HCEC 1CT (cell line): ENCODE measurements at regions not wholly inside any gene's neighbourhood (a gene's known extent, or its start where the extent isn't known, plus 50 kb on each side); places are given as distances from the start of the nearest gene placed in this dataset.
"Not testable (repeated sequence)": the region's sequence is repeated elsewhere in the genome, so short reads cannot be mapped to it uniquely, and the experiment has no call there.

Source experiments
- DNase-seq: peaks from one replicate; pipeline ENCODE4 v3.0.0-alpha.2; 2017

DNA sequence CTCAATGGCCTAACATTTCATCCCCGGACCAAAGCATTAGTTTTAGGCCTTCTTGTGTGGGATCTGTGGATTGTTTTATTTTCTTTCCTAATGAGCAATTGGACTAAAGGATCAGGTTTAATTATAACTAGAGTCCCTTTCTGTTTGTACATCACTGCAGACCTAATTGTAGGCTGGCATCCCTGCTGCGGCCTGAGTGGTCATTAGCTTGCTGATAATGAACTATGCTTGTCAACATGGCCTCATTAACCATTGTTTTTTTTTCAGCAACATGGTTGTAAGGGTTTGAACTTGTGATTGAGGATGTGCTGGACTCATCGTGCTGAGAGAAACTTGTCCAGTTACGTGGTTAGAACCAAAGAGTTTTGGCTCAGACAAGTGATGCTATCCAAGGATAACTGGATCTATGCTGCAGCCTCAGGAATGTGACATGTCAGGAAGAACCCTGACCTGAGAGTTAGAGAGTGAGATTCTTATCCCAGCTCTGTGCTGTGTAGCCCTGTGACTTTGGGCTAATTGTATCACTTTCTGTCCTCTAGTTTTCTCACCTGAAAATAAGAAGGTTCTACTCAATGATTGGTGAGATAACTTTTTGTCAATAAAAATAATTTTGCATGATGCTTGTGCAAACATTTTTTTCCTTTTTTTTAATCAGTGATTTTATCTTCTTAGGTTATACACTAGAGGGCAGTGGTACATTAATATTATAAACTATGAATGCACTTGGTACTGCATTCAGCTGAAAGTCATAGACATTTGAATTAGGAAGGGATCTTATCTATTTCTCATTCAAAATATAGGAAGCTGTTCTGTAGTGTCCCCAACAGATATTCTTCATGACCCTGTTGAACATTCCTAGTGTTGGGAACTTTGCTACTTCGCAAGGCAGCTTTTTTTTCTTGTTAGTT, 140.9 kb downstream of the RNF144B start:
- DNase-seq = peak; percentile 48

DNA sequence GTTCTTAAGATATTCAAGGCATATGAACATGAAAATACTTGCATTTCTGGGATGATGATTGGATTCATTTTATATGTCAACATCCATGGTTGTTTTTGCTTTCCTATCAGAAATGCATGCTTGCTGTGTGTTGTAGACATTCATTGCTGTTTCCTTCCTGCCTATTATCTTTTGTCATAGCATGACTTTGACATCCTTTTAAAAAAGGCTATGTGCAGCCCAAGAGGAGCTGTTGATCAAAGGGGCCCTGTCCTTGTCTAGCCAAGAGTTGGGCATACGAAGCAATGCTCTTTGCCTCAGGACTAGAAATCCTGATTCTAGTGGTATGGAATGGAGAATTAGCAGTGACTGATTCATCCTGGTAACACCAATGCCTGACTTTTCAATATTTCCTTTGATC, 143.1 kb downstream of the RNF144B start:
- no peak for DNase-seq

DNA sequence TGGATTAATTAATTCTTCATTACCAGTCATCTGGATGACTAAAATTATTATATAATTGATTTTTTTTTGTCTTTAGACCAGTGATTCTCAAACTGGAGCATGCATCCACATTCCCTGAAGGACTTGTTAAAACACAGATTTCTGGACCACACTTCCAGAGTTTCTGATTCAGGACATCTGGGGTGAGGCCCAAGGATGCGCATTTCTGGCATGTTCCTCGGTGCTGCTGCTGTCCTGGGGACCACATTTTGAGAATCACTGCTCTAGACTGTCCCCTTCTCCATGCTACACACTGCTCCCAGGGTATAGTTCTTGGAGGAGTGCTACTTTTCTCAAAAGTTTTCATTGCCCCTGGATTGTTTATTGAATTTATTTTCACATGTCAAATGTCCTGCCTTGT, 145.0 kb downstream of the RNF144B start:
- DNase-seq = no peak

DNA sequence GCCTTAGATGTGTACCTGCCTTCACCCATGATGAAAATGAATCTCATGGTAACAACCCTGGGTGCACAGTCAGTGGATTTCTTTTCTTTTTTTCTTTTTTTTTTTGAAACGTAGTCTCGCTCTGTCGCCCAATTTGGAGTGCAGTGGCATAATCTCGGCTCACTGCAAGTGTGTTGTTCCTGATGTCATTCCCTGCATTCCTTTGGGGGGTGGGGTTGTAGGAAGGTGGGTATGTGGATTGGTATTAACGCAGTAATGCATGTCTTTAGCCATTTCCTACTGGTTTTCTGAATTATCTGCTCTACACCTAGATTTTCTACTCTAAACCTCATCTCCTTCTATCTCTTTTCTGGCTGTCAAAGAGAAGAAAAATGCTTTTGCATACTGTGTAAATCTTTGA, 146.6 kb downstream of the RNF144B start:
- no peak for DNase-seq

DNA sequence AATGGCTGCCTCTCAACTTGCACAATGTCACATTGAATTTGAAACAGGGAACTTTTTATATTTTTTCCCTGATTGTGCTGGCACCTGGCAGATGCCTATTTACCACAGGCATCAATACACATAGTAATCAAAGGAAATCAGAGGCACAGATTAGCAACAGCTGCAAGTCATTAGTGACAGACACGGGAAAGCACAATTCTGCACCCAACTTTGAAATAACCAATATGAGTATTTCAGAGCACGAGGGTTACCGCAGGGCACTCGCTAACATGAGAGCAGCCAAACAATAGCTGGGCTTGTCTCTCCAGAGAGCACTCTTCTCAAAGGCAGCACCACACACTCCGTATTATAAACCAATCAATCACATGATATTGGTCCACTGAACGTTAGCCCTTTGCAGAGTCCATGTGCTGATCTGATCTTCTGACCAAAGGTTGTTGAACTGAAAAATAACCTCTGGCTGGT, 149.5 kb downstream of the RNF144B start:
- no peak for DNase-seq

DNA sequence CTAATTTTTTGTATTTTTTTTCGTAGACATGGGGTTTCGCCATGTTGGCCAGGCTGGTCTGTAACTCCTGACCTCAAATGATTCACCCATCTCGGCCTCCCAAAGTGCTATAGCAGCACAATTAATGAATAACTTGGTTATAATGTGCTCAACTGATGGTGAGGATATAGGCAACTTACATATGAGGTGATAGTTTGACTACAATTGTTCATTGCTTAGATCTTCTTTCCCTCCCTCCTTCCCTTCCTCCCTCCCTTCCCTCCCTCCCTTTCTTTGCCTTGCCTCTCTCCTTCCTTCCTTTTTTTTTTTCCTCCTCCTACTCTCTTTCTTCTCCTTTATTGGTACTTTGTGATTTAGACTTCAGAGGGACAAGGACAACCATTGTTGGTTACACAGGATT, 151.2 kb downstream of the RNF144B start:
- DNase-seq = no peak

DNA sequence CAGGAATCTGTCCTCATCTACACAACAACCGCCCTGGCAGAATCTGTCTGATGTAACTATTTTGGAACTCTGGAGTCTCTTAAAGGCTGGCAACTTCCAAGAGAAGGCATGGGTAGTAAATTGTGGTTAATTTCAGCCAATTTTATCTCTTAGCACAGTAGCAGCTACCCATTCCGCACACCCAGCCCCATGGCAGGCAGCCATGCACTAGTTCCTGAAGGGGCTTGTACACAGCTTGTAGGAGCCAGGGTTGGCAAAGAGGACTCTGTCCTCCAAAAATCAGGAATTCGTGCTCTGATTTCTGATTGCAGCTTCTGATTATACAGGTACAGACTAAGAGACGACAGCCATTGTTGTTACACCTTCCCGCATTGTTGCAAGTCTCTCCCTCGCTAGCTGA, 155.9 kb downstream of the RNF144B start:
- no peak for DNase-seq

DNA sequence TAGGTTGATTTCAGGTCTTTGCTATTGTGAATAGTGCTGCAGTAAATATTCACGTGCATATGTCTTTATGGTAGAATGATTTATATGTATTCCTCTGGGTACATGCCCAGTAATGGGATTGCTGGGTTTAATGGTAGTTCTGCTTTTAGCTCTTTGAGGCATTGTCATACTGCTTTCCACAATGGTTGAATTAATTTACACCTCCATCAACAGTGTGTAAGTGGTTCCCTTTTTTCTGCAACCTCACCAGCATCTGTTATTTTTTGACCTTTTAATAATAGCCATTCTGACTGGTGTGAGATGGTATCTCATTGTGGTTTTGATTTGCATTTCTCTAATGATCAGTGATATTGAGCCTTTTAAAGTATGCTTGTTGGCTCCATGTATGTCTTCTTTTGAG, 158.0 kb downstream of the RNF144B start:
- not testable (repeated sequence) for DNase-seq

DNA sequence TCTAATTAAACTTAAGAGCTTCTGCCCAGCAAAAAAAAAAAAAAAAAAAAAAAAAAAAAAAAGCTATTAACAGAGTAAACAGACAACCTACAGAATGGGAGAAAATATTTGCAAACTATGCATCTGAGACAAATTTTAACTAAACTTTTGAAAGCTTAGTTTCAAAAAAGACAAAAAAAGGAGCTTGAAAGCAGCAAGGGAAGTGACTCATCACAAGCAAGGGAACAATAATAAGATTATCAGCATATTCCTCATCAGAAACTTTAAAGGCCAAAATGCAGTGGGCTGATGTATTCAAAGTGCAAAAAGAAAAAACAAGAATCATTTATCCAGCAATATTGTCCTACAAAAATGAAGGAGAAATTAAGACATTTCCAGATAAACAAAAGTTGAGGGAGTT, 158.6 kb downstream of the RNF144B start:
- no peak for DNase-seq

DNA sequence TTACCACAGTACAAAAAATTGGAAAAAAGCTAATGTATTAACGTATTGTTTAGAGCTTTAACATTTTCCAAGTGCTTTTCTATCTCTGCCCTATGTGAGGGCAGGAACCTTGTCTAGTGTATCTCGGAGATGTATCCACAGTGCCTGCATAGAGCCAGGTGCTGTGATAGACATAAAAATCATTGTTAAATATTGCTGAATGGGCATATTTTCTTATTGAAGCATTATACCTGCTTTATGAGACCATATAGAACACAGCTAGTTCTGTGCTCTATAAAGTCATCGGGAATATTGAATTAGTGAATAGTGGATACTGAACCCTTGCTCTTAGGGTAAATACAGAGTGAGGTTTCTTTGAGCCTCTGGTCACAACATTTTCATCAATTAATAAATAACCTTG, 163.0 kb downstream of the RNF144B start:
- no peak for DNase-seq

DNA sequence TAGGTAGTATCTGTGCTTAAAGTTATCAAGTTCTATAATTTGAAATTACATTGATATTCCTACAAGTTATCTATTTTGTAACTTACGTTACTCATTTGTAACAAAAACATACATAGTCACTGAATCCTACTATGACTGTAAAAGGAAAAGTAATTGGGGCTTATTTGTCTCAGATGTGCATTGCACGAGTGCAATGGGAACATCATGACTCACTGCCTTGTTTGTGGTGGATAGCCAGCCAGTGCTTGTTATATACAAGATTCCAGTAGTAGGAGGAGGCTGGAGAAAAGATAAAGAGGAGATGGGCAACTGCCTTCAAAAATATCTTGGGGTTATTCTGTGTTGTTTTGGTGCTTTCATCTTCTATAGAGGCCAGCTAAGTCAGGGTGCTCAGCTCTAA, 164.1 kb downstream of the RNF144B start:
- DNase-seq = peak; percentile 66

DNA sequence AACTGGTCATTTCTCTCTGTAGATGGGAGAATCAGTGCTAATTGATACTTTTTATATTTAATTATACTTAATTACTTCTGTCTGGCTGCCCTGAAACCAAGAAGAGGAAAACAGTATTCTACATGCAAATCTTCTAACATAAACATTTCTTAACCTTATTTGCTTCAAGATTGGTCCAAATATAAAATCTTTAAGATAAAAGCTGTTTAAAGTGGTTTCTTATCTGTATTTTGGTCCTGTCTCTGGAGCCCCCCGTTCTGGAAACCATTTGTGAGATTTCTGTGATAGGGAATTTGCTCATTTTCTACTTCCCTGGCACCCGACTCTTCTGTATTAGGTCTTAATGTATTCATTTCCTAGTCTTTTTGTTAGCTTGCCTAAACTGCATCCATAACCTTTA, 168.6 kb downstream of the RNF144B start:
- no peak for DNase-seq

DNA sequence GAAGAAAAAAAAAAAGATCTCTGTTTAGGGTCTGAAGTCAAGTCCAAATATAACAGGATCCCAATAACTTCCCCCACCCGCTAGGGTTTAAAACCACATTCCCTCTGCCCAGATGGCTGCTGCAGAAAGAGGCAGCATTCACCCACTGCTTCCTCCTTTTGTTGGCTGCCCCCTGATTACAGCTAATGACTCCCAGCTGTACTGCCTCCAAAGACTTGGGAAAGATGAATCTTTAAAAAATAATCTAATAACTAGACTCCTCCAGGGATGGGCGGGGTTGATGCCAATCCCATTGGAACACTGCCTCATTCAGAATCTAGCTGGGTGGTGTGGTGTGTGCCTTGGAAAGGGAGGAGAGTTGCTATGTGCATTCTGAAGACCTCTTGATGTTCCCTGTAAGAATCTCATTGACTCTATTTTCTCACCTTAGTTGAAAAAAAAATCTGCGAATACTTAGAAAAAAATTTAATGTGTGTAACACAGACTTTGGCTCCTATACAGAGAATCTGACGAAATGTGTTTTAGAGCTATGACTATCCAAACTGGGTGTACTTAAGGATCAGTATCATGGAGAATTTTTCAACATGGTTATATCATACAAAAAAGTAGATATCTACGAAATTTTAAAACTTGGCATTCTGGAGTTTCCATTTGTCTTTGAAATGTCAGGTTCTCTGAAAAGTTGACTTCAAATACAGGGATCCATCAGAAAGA, 174.0 kb downstream of the RNF144B start:
- no peak for DNase-seq

DNA sequence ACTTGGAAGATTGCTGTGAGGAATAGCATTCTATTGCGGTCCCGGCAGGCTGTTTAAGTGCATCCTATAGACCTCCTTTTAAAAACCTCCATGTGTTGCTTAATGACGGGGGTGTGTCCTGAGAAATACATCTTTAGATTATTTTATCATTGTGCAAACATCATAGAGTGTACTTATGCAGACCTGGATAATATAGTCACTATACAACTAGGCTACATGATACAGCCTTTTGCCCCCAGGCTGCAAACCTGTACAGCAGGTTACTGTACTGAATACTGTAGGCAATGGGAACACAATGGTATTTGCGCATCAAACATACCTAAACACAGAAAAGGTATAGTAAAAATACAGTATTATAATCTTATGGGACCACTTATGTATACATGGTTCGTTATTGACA, 175.6 kb downstream of the RNF144B start:
- no peak for DNase-seq

DNA sequence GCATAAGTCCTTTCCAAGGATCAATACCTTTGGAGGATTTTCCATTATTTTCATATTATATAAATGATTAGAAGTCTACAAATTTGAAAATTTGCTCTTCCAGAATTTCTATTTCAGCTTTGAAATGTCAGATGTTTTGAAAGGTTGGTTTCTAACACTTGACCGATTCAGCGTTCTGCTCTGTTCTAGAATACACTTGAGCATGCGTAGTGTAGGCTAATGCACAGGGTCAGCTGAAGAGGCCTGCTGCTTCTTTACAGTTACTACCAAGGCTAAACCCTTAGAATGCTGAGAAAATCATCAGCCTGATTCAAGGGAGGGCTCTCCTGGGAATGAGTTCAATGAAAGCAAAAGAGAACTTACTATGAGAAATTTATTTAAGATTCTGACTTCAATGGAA, 177.6 kb downstream of the RNF144B start:
- DNase-seq = no peak

DNA sequence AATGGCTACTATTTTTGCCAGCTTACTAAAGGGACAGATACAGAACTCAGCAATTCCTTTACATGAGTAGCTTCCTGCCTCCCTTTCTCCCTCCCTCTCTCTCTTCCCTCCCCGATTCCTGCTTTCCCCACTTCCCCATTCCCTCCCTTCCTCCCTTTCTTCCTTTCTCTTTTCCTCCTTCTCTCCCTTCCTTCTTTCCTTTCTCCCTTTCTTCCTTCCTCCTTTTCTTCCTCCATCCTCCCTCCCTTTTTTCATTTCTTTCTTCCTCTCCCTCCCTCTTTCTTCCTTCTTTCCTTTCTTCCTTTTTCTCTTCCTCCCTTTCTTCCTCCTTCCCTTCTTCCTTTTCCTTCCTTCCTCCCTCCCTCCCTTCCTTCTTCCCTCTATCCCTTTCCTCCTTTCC, 178.1 kb downstream of the RNF144B start:
- no peak for DNase-seq

DNA sequence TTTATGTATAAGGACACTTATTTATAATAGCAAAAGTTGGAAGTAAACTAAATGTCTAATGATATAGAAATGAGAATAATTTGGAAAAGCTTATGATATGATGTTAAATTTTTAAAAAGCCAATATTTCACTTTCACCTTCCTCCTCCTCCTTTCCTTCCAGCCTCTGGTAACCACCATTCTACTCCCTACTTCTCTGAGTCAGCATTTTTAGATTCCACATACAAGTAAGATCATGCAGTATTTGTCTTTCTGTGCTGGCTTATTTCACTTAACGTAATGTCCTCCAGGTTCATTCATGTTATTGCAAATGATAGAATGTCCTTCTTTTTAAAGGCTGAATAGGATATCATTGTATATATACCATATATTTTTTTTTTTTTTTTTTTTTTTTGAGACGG, 180.2 kb downstream of the RNF144B start:
- DNase-seq = no peak

DNA sequence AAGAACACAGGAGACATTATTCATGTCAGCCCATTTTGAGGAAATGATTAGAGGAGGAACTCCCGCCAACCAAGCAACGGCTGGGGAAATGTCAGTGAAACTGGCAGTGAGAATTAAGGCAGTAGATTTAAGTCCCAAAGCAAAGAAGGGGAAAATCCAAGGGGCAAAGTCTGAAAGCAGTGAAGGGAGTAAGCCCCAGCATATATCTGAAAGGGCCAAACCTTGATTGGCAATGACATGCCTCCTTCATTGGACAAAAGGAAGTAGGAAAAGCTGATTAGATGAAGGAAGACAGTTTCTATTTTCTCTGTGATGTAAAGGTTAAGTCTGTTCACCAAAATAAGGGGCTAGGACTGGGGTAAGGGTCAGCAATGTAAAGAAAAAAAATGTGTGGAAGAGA, 190.3 kb downstream of the RNF144B start:
- no peak for DNase-seq

DNA sequence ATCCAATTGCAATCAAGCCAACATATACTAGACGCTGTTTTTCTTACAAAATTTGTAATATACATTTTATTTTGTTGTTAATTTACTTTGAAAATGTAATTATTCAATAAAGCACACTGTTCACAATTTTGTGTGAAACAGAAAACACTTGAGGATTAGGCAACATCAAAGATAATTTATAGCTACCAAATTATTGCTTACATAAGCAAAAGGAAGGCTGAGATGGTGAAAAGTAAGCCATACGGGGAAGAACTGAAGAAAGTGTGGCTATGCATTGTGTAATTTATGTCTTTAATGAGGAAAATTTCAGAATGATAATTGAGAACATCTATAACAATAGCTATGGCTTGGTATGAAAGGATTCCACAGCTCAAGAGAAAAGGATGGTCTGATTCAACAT, 192.0 kb downstream of the RNF144B start:
- no peak for DNase-seq

DNA sequence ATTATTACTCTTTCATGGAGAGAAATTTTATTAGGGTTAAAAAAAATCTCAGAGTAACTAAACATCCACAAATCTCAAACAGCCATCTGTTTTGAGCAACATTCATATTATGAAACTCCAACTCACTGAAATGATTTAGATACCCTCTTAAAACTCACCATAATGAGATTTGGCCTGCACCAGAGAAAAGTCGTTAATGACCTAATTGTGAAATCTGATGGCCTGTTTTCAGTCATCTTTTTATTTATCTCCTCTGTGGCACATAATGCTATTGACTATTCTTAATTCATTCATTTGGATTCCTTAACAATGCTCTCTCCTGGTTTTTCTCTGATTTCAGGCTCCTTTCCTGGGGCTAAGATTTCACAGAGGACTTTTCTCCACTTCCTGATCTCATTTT, 192.7 kb downstream of the RNF144B start:
- no peak for DNase-seq

DNA sequence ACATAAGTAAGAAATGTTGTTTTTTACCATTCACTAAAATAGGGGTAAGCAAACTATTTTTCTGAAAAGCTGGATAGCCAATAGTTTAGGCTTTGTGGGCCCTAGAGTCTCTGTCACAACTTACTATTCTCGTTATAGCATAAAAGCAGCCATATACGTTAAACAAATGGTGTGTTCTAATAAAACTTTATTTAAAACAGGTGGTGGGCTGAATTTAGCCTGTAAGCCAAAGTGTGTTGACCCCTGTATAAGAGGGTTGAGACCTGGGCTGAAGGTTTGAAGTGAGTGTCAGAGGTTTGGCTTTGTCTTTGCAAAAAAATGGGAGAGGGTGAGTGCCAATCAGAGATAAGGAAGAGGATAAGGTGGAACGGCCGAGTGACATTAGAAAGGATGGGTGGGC, 197.2 kb downstream of the RNF144B start:
- DNase-seq = no peak

DNA sequence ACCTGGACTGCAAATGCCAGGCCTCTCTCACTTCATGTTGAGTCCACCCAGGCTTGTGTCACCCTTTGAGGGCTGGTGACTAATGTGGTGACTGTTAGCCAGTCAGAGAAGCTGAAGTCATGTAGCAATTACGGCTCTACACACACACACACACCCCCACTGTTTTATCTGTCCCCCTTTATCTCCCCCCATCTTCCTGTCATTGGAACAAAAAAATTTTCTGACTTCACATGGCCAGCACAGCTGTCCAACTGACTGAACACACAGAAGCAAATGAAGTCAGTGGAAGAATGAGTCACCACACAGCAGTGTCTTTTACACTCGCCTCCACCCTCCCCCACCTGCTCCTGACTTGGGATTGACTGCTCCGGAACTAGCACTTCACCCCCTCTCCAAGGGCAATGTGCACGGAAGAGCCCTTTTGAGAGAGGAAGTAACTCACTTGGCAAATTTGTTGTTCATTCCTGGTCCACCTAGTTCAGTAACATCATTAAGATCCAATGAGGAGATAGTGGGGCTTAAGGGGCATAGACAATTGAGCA, 198.0 kb downstream of the RNF144B start:
- peak; percentile 64 for DNase-seq

DNA sequence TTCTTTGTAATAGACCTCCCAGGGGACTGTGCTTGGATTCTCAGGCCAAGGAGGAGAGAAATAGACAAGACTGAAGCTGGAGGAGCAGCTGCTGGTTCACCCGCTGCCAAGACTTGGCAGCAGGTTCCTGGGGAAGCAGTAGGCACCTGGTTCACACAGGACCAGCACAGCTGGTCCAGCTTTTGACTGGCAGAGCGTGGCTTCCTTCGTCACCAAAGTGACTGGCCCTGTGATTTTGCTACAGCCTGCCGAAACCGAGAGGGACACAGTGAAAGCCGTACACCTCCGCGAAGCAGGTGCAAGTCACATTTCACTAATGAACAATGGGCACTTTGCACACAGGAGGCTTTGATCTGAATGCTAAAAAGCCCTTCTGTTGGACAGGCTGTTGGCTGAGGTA, 199.0 kb downstream of the RNF144B start:
- DNase-seq = no peak
